Keratinocyte (primary cell): ENCODE measurements at regions not wholly inside any gene's neighbourhood (a gene's known extent, or its start where the extent isn't known, plus 50 kb on each side); places are given as distances from the start of the nearest gene placed in this dataset.

Source experiments
- DNase-seq: peaks from one replicate; pipeline ENCODE4 v3.0.0-alpha.2; 2011; ENCODE audit warnings: low read depth, missing footprints, low spot score
- FAIRE-seq: peaks from 2 replicates; lab custom pipeline; 2011; peaks lifted over from hg19 to GRCh38; lab: Jason Lieb, UNC
- H2AFZ ChIP-seq: 2 replicates; pipeline ENCODE4 v1.6.0; 2012; ENCODE audit warnings: low read length, control low read depth, inconsistent platforms; ENCODE audit not compliant: control insufficient read depth
- H3K27ac ChIP-seq: 2 replicates; pipeline ENCODE4 v1.5.1; 2011; ENCODE audit warnings: low read length; ENCODE audit not compliant: control insufficient read depth, insufficient read depth
- H3K27me3 ChIP-seq: 3 replicates; pipeline ENCODE4 v1.6.0; 2011; ENCODE audit warnings: low read length; ENCODE audit not compliant: control insufficient read depth, insufficient read depth; ENCODE audit errors: extremely low read depth
- H3K36me3 ChIP-seq, 2 experiments: 2 replicates in 1 of 2; 3 replicates in 1 of 2; pipeline ENCODE4 v1.5.1; 2011; ENCODE audit warnings: low read length in 2 of 2, mild to moderate bottlenecking in 1 of 2; ENCODE audit not compliant: control insufficient read depth in 2 of 2, insufficient read depth in 2 of 2; ENCODE audit errors: extremely low read depth in 1 of 2
- H3K4me1 ChIP-seq: 3 replicates; pipeline ENCODE4 v1.5.1; 2011; ENCODE audit warnings: low read length; ENCODE audit not compliant: control insufficient read depth, insufficient read depth; ENCODE audit errors: extremely low read depth
- H3K4me2 ChIP-seq: 3 replicates; pipeline ENCODE4 v1.6.0; 2011; ENCODE audit warnings: low read depth, low read length; ENCODE audit not compliant: control insufficient read depth, insufficient read depth; ENCODE audit errors: extremely low read depth
- H3K4me3 ChIP-seq, 3 experiments: fragments of 200-600 bp in 1 of 3; sonication (generic) in 1 of 3; 2 replicates in 2 of 3; 3 replicates in 1 of 3; pipeline ENCODE4 v1.5.1; 2011 to 2016; ENCODE audit warnings: low read length in 3 of 3, mild to moderate bottlenecking in 3 of 3, control low read depth in 2 of 3, inconsistent platforms in 1 of 3, low read depth in 1 of 3, mixed read lengths in 1 of 3, mixed run types in 1 of 3, moderate library complexity in 1 of 3; ENCODE audit not compliant: control insufficient read depth in 2 of 3, insufficient read depth in 2 of 3; ENCODE audit errors: extremely low read depth in 1 of 3
- H3K79me2 ChIP-seq: 2 replicates; pipeline ENCODE4 v1.6.0; 2012; ENCODE audit warnings: low read length; ENCODE audit not compliant: control insufficient read depth, insufficient read depth
- H3K9ac ChIP-seq: 3 replicates; pipeline ENCODE4 v1.6.0; 2011; ENCODE audit warnings: low read length; ENCODE audit not compliant: control insufficient read depth, insufficient read depth; ENCODE audit errors: extremely low read depth
- H3K9me1 ChIP-seq: 3 replicates; pipeline ENCODE4 v1.6.0; 2011; ENCODE audit warnings: low read length; ENCODE audit not compliant: control insufficient read depth, insufficient read depth; ENCODE audit errors: extremely low read depth
- H3K9me3 ChIP-seq: 2 replicates; pipeline ENCODE4 v1.5.1; 2012; ENCODE audit warnings: low read depth, low read length; ENCODE audit not compliant: control insufficient read depth
- H4K20me1 ChIP-seq: 3 replicates; pipeline ENCODE4 v1.6.0; 2011; ENCODE audit warnings: low read length; ENCODE audit not compliant: control insufficient read depth, insufficient read depth; ENCODE audit errors: extremely low read depth
- CTCF ChIP-seq, 3 experiments: IDR thresholded peaks in 1 of 3; conservative IDR thresholded peaks in 1 of 3; optimal IDR thresholded peaks in 1 of 3; 2 replicates in 2 of 3; 3 replicates in 1 of 3; pipeline versions ENCODE3 to v1.5.1; 2011; ENCODE audit warnings: low read length in 3 of 3, mild to moderate bottlenecking in 3 of 3, moderate library complexity in 2 of 3, control low read depth in 1 of 3, inconsistent platforms in 1 of 3; ENCODE audit not compliant: insufficient read depth in 2 of 3; ENCODE audit errors: extremely low read depth in 1 of 3
- EZH2 ChIP-seq: IDR thresholded peaks from one replicate; pipeline ENCODE4 v1.6.1; 2012; ENCODE audit warnings: inconsistent platforms, mild to moderate bottlenecking, low read length, moderate library complexity
- dilution Hi-C: fragments of 300-500 bp; cut with MboI; formaldehyde crosslinking; loops from one replicate; pipeline ENCODE4 v1.7.0; 2020; ENCODE audit warnings: low sequenced_read_pairs; ENCODE audit not compliant: extremely low pct_ligation_motif_present

GRCh38 chr1:25090707-25091422 is 141.4 kb downstream of the SYF2 start:
- no peaks in the 10 kb centered on the region for H3K79me2 ChIP-seq
- H2AFZ ChIP-seq, result no peak overlapping the region
- H3K4me1 ChIP-seq, result peaks cover 4% of the 10 kb centered on the region
- peaks cover 1% of the 10 kb centered on the region for H3K9me3 ChIP-seq
- peaks cover 4% of the 10 kb centered on the region for H3K27me3 ChIP-seq
- no peaks in the 10 kb centered on the region for H3K9me1 ChIP-seq
- no peak overlapping the region for H3K4me3 ChIP-seq
- H3K9ac ChIP-seq, result no peak overlapping the region
- no peak for TF ChIP-seq EZH2
- TF ChIP-seq CTCF (optimal IDR thresholded peaks at IDR 0.05 in 1 of 3, IDR thresholded peaks at IDR 0.05 in 1 of 3, conservative IDR thresholded peaks at IDR 0.05 in 1 of 3; ENCODE audit: extremely low read depth in 1 of 3, insufficient read depth in 2 of 3, low read length in 3 of 3), result no peak
- no peak for FAIRE-seq
- H3K36me3 ChIP-seq, result no peaks in the 10 kb centered on the region
- dilution Hi-C loops, result no loop called here
- no peak for DNase-seq
- no peak overlapping the region for H3K4me2 ChIP-seq
- H3K27ac ChIP-seq, result no peak overlapping the region
- H4K20me1 ChIP-seq, result no peaks in the 10 kb centered on the region

- DNase-seq (no peak), FAIRE-seq (no peak)
- Histone ChIP-seq H3K27ac (no peak overlapping the region), H3K9ac (no peak overlapping the region), H3K9me1 (no peaks in the 10 kb centered on the region), H3K79me2 (no peaks in the 10 kb centered on the region), H2AFZ (no peak overlapping the region), H3K4me3 (no peak overlapping the region), H3K36me3 (no peaks in the 10 kb centered on the region), H3K27me3 (peaks cover 4% of the 10 kb centered on the region), H3K4me2 (no peak overlapping the region), H3K9me3 (peaks cover 1% of the 10 kb centered on the region), H4K20me1 (no peaks in the 10 kb centered on the region), H3K4me1 (peaks cover 4% of the 10 kb centered on the region)
- TF ChIP-seq EZH2 (no peak), CTCF (optimal IDR thresholded peaks at IDR 0.05 in 1 of 3, IDR thresholded peaks at IDR 0.05 in 1 of 3, conservative IDR thresholded peaks at IDR 0.05 in 1 of 3; ENCODE audit: extremely low read depth in 1 of 3, insufficient read depth in 2 of 3, low read length in 3 of 3) (no peak)
- dilution Hi-C loops, result no loop called here
Observed at GRCh38 chr1:25089772-25090171, 142.5 kb downstream of the SYF2 start.
